ENCODE measurements at regions not wholly inside any gene's neighbourhood (a gene's known extent, or its start where the extent isn't known, plus 50 kb on each side); places are given as distances from the start of the nearest gene placed in this dataset.

DNA sequence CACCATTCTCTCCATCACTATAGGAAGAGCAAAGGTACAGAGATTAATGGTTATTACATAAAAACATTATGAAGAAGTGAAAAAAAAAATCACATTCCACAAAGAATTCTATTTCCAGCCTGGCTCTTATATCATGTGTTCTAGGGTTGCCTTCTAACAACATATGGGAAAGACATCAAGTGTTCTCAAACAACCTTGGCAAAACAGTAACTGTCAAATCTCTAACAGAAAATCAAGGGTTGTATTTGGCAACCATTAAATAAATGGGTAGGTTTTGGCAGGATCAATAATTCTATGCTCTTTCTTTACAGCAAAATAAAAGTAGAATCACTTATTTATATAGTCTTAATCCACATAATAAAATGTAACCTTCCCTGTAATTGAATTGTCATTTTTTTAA, 728.9 kb downstream of the MAT2B start:
- no peaks in the 10 kb centered on the region for H3K4me1 ChIP-seq (ENCODE audit: control insufficient read depth, extremely low read depth, insufficient read depth, low read length)
- TF ChIP-seq, protein P1, sequence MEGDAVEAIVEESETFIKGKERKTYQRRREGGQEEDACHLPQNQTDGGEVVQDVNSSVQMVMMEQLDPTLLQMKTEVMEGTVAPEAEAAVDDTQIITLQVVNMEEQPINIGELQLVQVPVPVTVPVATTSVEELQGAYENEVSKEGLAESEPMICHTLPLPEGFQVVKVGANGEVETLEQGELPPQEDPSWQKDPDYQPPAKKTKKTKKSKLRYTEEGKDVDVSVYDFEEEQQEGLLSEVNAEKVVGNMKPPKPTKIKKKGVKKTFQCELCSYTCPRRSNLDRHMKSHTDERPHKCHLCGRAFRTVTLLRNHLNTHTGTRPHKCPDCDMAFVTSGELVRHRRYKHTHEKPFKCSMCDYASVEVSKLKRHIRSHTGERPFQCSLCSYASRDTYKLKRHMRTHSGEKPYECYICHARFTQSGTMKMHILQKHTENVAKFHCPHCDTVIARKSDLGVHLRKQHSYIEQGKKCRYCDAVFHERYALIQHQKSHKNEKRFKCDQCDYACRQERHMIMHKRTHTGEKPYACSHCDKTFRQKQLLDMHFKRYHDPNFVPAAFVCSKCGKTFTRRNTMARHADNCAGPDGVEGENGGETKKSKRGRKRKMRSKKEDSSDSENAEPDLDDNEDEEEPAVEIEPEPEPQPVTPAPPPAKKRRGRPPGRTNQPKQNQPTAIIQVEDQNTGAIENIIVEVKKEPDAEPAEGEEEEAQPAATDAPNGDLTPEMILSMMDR (optimal IDR thresholded peaks at IDR 0.05 in 1 of 3, IDR thresholded peaks at IDR 0.05 in 1 of 3, conservative IDR thresholded peaks at IDR 0.05 in 1 of 3; ENCODE audit: extremely low read depth in 1 of 3, insufficient read depth in 2 of 3, low read length in 3 of 3) = no peak
- TF ChIP-seq EZH2 (IDR thresholded peaks at IDR 0.05; ENCODE audit: low read length) = no peak
- no peak overlapping the region for H3K27ac ChIP-seq (ENCODE audit: control insufficient read depth, insufficient read depth, low read length)
- no peak overlapping the region for H3K4me2 ChIP-seq (ENCODE audit: control insufficient read depth, extremely low read depth, insufficient read depth, low read depth, low read length)
- no peak for DNase-seq (ENCODE audit: low read depth, low spot score)
- no peaks in the 10 kb centered on the region for H4K20me1 ChIP-seq (ENCODE audit: control insufficient read depth, extremely low read depth, insufficient read depth, low read length)
- no peaks in the 10 kb centered on the region for H3K79me2 ChIP-seq (ENCODE audit: control insufficient read depth, insufficient read depth, low read length)
- H3K27me3 ChIP-seq (ENCODE audit: control insufficient read depth, extremely low read depth, insufficient read depth, low read length) = no peaks in the 10 kb centered on the region
- H3K9me3 ChIP-seq (ENCODE audit: control insufficient read depth, low read depth, low read length) = no peaks in the 10 kb centered on the region
- H3K4me3 ChIP-seq (ENCODE audit: control insufficient read depth in 2 of 3, extremely low read depth in 1 of 3, insufficient read depth in 2 of 3, low read depth in 1 of 3, low read length in 3 of 3) = no peak overlapping the region
- dilution Hi-C loops (cut with MboI; ENCODE audit: extremely low pct_ligation_motif_present, low sequenced_read_pairs) = no loop called here
- H3K9ac ChIP-seq (ENCODE audit: control insufficient read depth, extremely low read depth, insufficient read depth, low read length) = no peak overlapping the region
- no peak overlapping the region for H2AFZ ChIP-seq (ENCODE audit: control insufficient read depth, low read length)
- H3K9me1 ChIP-seq (ENCODE audit: control insufficient read depth, extremely low read depth, insufficient read depth, low read length) = no peaks in the 10 kb centered on the region
- no peaks in the 10 kb centered on the region for H3K36me3 ChIP-seq (ENCODE audit: control insufficient read depth in 2 of 2, extremely low read depth in 1 of 2, insufficient read depth in 2 of 2, low read length in 2 of 2)
- FAIRE-seq = no peak

DNA sequence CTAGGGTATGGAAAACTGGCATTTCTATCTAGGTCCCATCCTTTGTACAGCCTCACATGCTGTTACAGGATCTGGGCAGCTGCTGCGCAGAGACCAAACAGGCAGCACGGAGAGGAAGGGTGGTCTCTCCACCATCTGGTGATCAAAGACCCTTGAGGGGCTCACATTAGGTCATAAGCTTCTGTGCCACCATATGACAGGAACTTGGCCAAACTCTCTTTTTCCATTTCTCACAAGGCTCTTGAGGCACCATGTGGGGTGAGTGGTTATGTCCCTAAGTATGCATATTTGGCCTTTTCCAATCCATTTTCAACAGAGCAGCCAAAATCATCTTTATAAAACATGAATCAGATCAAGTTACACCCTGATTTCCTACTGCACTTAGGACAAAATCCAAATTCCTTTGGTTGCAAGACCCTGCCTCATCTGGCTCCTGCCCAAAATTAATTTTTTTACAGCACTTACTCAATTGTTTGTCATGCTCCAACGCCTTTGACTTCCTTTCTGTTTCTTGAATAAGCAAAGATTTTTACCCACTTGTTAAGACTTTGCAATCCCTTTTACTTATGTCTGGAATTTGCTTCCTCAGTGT, 730.0 kb downstream of the MAT2B start:
- TF ChIP-seq, protein P1 (optimal IDR thresholded peaks at IDR 0.05 in 1 of 3, IDR thresholded peaks at IDR 0.05 in 1 of 3, conservative IDR thresholded peaks at IDR 0.05 in 1 of 3; ENCODE audit: extremely low read depth in 1 of 3, insufficient read depth in 2 of 3, low read length in 3 of 3) = no peak
- no peak for TF ChIP-seq EZH2 (IDR thresholded peaks at IDR 0.05; ENCODE audit: low read length)
- no peaks in the 10 kb centered on the region for H3K9me1 ChIP-seq (ENCODE audit: control insufficient read depth, extremely low read depth, insufficient read depth, low read length)
- H4K20me1 ChIP-seq (ENCODE audit: control insufficient read depth, extremely low read depth, insufficient read depth, low read length) = no peaks in the 10 kb centered on the region
- no peaks in the 10 kb centered on the region for H3K36me3 ChIP-seq (ENCODE audit: control insufficient read depth in 2 of 2, extremely low read depth in 1 of 2, insufficient read depth in 2 of 2, low read length in 2 of 2)
- H2AFZ ChIP-seq (ENCODE audit: control insufficient read depth, low read length) = no peak overlapping the region
- H3K9me3 ChIP-seq (ENCODE audit: control insufficient read depth, low read depth, low read length) = no peaks in the 10 kb centered on the region
- dilution Hi-C loops (cut with MboI; ENCODE audit: extremely low pct_ligation_motif_present, low sequenced_read_pairs) = no loop called here
- DNase-seq (ENCODE audit: low read depth, low spot score) (no peak), FAIRE-seq (no peak)
- H3K27ac ChIP-seq (ENCODE audit: control insufficient read depth, insufficient read depth, low read length) = no peak overlapping the region
- no peaks in the 10 kb centered on the region for H3K79me2 ChIP-seq (ENCODE audit: control insufficient read depth, insufficient read depth, low read length)
- no peaks in the 10 kb centered on the region for H3K27me3 ChIP-seq (ENCODE audit: control insufficient read depth, extremely low read depth, insufficient read depth, low read length)
- no peak overlapping the region for H3K4me3 ChIP-seq (ENCODE audit: control insufficient read depth in 2 of 3, extremely low read depth in 1 of 3, insufficient read depth in 2 of 3, low read depth in 1 of 3, low read length in 3 of 3)
- H3K4me1 ChIP-seq (ENCODE audit: control insufficient read depth, extremely low read depth, insufficient read depth, low read length) = no peaks in the 10 kb centered on the region
- no peak overlapping the region for H3K9ac ChIP-seq (ENCODE audit: control insufficient read depth, extremely low read depth, insufficient read depth, low read length)
- H3K4me2 ChIP-seq (ENCODE audit: control insufficient read depth, extremely low read depth, insufficient read depth, low read depth, low read length) = no peak overlapping the region

Data from keratinocyte (primary cell).